CD4-positive, alpha-beta memory T cell (primary cell): ENCODE measurements at regions not wholly inside any gene's neighbourhood (a gene's known extent, or its start where the extent isn't known, plus 50 kb on each side); places are given as distances from the start of the nearest gene placed in this dataset.

Source experiments
- CTCF ChIA-PET: fragments of 350-600 bp; sonication (Branson Sonifier 250); formaldehyde crosslinking; loops from one replicate; lab custom pipeline; 2021; ENCODE audit warnings: inconsistent platforms; ENCODE audit not compliant: partially characterized antibody; lab: Charles Lee
- POLR2A ChIA-PET: fragments of 350-600 bp; sonication (Branson Sonifier 250); formaldehyde crosslinking; loops from one replicate; lab custom pipeline; 2021; ENCODE audit not compliant: partially characterized antibody; lab: Charles Lee
- DNase-seq, 5 donors: peaks; one replicate each; pipeline versions ENCODE4 v3.0.0 to v3.0.0-alpha.2; 2020 to 2022; ENCODE audit warnings: mixed read lengths in 1 of 5
- H3K27ac ChIP-seq: one replicate; pipeline ENCODE4 v1.7.0; 2013; ENCODE audit warnings: low read depth, low read length
- H3K27me3 ChIP-seq: 2 replicates; pipeline ENCODE4 v1.7.0; 2013; ENCODE audit warnings: mild to moderate bottlenecking, low read length, moderate library complexity; ENCODE audit not compliant: insufficient read depth
- H3K36me3 ChIP-seq: 2 replicates; pipeline ENCODE4 v1.7.0; 2013; ENCODE audit warnings: mild to moderate bottlenecking, low read length, moderate library complexity; ENCODE audit not compliant: insufficient read depth
- H3K4me1 ChIP-seq: 2 replicates; pipeline ENCODE4 v1.7.0; 2013; ENCODE audit warnings: mild to moderate bottlenecking, low read length, moderate library complexity; ENCODE audit not compliant: insufficient read depth
- H3K4me3 ChIP-seq, 2 donors: one replicate each; pipeline ENCODE4 v1.7.0; 2013; ENCODE audit warnings: low read length in 2 of 2, mild to moderate bottlenecking in 1 of 2
- H3K9me3 ChIP-seq, 2 donors: one replicate each; pipeline ENCODE4 v1.7.0; 2013; ENCODE audit warnings: low read length in 2 of 2, control low read depth in 1 of 2; ENCODE audit not compliant: control insufficient read depth in 1 of 2
- H3K27ac Mint-ChIP-seq, 7 donors: one replicate each; pipeline ENCODE4 v1.8.0; 2020 to 2021; ENCODE audit warnings: mixed read lengths in 7 of 7, mild to moderate bottlenecking in 6 of 7, inconsistent platforms in 3 of 7, moderate library complexity in 3 of 7
- H3K27me3 Mint-ChIP-seq, 2 donors: one replicate each; pipeline ENCODE4 v1.8.0; 2020 to 2021; ENCODE audit warnings: mixed read lengths in 2 of 2
- H3K36me3 Mint-ChIP-seq, 2 donors: one replicate each; pipeline ENCODE4 v1.8.0; 2020 to 2021; ENCODE audit warnings: mixed read lengths in 2 of 2, inconsistent platforms in 1 of 2, mild to moderate bottlenecking in 1 of 2
- H3K4me1 Mint-ChIP-seq, 4 donors: one replicate each; pipeline ENCODE4 v1.8.0; 2020 to 2021; ENCODE audit warnings: mixed read lengths in 4 of 4, mild to moderate bottlenecking in 1 of 4
- H3K4me3 Mint-ChIP-seq, 8 donors: one replicate each; pipeline ENCODE4 v1.8.0; 2020 to 2021; ENCODE audit warnings: mixed read lengths in 8 of 8, mild to moderate bottlenecking in 7 of 8, moderate library complexity in 6 of 8, inconsistent platforms in 3 of 8
- H3K9me3 Mint-ChIP-seq, 8 donors: one replicate each; pipeline ENCODE4 v1.8.0; 2020 to 2021; ENCODE audit warnings: mixed read lengths in 8 of 8, mild to moderate bottlenecking in 5 of 8, inconsistent platforms in 3 of 8, moderate library complexity in 1 of 8
- intact Hi-C: fragments of 100-400 bp; cut with micrococcal nuclease; formaldehyde crosslinking; loops from one replicate; pipeline ENCODE4 v1.15.1; 2023

- Histone ChIP-seq H3K4me3 (no peak overlapping the region), H3K9me3 (no peaks in the 10 kb centered on the region), H3K36me3 (no peaks in the 10 kb centered on the region), H3K27me3 (no peaks in the 10 kb centered on the region), H3K4me1 (no peaks in the 10 kb centered on the region), H3K27ac (no peak overlapping the region)
- no peaks in the 10 kb centered on the region for H3K27me3 Mint-ChIP-seq
- no peaks in the 10 kb centered on the region for H3K36me3 Mint-ChIP-seq
- no peak overlapping the region for H3K27ac Mint-ChIP-seq
- H3K4me3 Mint-ChIP-seq = no peak overlapping the region
- H3K9me3 Mint-ChIP-seq = peaks cover 0 to 18% (median 5%) of the 10 kb centered on the region in 8 donors
- ChIA-PET POLR2A (no interaction called here), CTCF (no interaction called here)
- no peak for DNase-seq
- intact Hi-C loops = no loop called here
- no peaks in the 10 kb centered on the region for H3K4me1 Mint-ChIP-seq
These were observed 317.2 kb downstream of the IRX1 start for GRCh38 chr5:3912790-3913189.

DNA sequence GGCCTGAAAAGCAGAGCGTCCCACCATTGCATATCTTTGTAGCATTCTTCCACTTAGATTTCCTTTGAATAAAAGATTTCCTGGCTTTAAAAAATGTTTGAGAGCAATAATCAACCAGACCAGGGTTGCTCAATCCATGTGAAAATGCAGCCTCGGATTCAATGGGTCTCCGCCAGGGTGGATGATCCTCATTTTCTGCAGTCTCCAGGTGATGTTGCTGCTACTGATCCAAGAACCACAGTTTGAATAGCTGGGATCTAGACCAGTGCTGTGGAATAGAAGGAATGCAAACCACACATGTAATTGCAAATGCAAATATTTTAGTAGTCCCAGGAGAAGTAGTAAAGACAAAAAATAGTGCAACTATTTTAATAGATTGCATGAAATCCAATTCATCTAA, 317.6 kb downstream of the IRX1 start:
- intact Hi-C loops = no loop called here
- H3K4me1 Mint-ChIP-seq = no peaks in the 10 kb centered on the region
- CTCF ChIA-PET = no interaction called here

GRCh38 chr5:3925022-3925421, 329.4 kb downstream of the IRX1 start:
- peaks cover 0 to 38% (median 14%) of the 10 kb centered on the region in 8 donors for H3K9me3 Mint-ChIP-seq
- ChIA-PET POLR2A (no interaction called here), CTCF (no interaction called here)
- Histone ChIP-seq H3K36me3 (no peaks in the 10 kb centered on the region), H3K4me1 (no peaks in the 10 kb centered on the region), H3K4me3 (no peak overlapping the region), H3K27me3 (no peaks in the 10 kb centered on the region), H3K27ac (no peak overlapping the region), H3K9me3 (peaks cover 0 to 7% of the 10 kb centered on the region in 2 donors)
- no peak for DNase-seq
- no peak overlapping the region for H3K27ac Mint-ChIP-seq
- H3K4me3 Mint-ChIP-seq = no peak overlapping the region
- intact Hi-C loops = no loop called here
- H3K27me3 Mint-ChIP-seq = no peaks in the 10 kb centered on the region
- no peaks in the 10 kb centered on the region for H3K4me1 Mint-ChIP-seq
- H3K36me3 Mint-ChIP-seq = no peaks in the 10 kb centered on the region

More for the DNA sequence above, 317.6 kb downstream of the IRX1 start:
- Mint-ChIP-seq H3K27me3 (no peaks in the 10 kb centered on the region), H3K4me3 (no peak overlapping the region), H3K9me3 (peaks cover 0 to 18% (median 5%) of the 10 kb centered on the region in 8 donors), H3K27ac (no peak overlapping the region), H3K36me3 (no peaks in the 10 kb centered on the region)
- H3K4me1 ChIP-seq = no peaks in the 10 kb centered on the region
- no peaks in the 10 kb centered on the region for H3K9me3 ChIP-seq
- no peaks in the 10 kb centered on the region for H3K27me3 ChIP-seq
- POLR2A ChIA-PET = no interaction called here
- H3K4me3 ChIP-seq = no peak overlapping the region
- no peak overlapping the region for H3K27ac ChIP-seq
- H3K36me3 ChIP-seq = no peaks in the 10 kb centered on the region
- DNase-seq = no peak

- Histone ChIP-seq H3K4me1 (no peaks in the 10 kb centered on the region), H3K27me3 (no peaks in the 10 kb centered on the region), H3K9me3 (peaks cover 0 to 7% of the 10 kb centered on the region in 2 donors), H3K4me3 (no peak overlapping the region), H3K27ac (no peak overlapping the region), H3K36me3 (no peaks in the 10 kb centered on the region)
- intact Hi-C loops = no loop called here
- CTCF ChIA-PET = no interaction called here
- no peaks in the 10 kb centered on the region for H3K4me1 Mint-ChIP-seq
- H3K4me3 Mint-ChIP-seq = no peak overlapping the region
- no peaks in the 10 kb centered on the region for H3K36me3 Mint-ChIP-seq
- DNase-seq = no peak
- no peaks in the 10 kb centered on the region for H3K27me3 Mint-ChIP-seq
- peaks cover 0 to 35% (median 14%) of the 10 kb centered on the region in 8 donors for H3K9me3 Mint-ChIP-seq
- H3K27ac Mint-ChIP-seq = no peak overlapping the region
- POLR2A ChIA-PET = no interaction called here
These were observed 330.3 kb downstream of the IRX1 start for GRCh38 chr5:3925935-3926334.

DNA sequence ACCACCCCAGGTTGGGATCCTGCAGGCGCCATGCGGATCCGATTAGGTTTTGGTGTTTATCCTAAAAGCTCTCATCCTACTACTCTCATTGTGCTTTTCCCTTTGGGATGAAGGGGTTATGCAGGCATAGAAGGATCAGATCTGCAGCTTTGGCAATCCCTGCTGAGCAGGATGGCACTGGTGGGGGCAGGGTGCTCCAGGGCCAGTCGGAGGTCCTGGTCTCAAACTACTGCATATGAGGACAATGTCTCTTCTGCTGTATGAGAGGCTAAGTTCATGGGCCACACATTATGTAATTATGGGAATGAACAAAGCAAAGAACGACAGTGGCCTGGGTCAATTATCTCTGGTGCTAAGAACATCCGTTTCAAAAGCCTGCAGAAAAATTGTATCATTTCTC, 334.2 kb downstream of the IRX1 start:
- H3K4me3 ChIP-seq = no peak overlapping the region
- Mint-ChIP-seq H3K27me3 (no peaks in the 10 kb centered on the region), H3K36me3 (no peaks in the 10 kb centered on the region), H3K4me3 (no peak overlapping the region), H3K27ac (no peak overlapping the region), H3K9me3 (peaks cover 0 to 35% (median 14%) of the 10 kb centered on the region in 8 donors), H3K4me1 (no peaks in the 10 kb centered on the region)
- ChIA-PET CTCF (no interaction called here), POLR2A (no interaction called here)
- H3K27me3 ChIP-seq = no peaks in the 10 kb centered on the region
- H3K4me1 ChIP-seq = no peaks in the 10 kb centered on the region
- no peak for DNase-seq
- H3K9me3 ChIP-seq = peaks cover 0 to 7% of the 10 kb centered on the region in 2 donors
- no peak overlapping the region for H3K27ac ChIP-seq
- no peaks in the 10 kb centered on the region for H3K36me3 ChIP-seq
- intact Hi-C loops = no loop called here

DNA sequence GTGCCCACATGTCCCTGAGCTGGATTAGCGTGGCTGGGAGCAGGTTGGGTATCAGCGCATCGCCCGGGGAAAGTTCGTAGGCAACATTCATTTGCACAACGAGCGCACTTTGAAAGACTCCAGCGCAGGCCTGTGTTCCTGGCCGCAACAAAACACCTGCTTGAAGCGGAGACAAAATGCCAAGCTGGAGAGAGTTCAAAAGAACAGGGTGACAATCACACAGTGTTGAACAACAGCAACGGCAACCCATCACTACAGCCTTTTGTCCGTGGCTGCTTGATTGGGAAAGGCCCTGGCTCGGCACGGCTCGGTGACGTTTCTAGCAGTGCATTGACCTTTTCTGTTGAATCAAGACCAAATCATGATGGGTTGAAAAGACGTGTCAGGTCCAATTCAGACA, 336.3 kb downstream of the IRX1 start:
- Mint-ChIP-seq H3K4me3 (no peak overlapping the region), H3K36me3 (no peaks in the 10 kb centered on the region), H3K4me1 (no peaks in the 10 kb centered on the region), H3K27ac (no peak overlapping the region), H3K9me3 (peaks cover 0 to 36% (median 13%) of the 10 kb centered on the region in 8 donors), H3K27me3 (no peaks in the 10 kb centered on the region)
- Histone ChIP-seq H3K4me3 (no peak overlapping the region), H3K27ac (no peak overlapping the region), H3K4me1 (no peaks in the 10 kb centered on the region), H3K9me3 (peaks cover 0 to 4% of the 10 kb centered on the region in 2 donors), H3K36me3 (no peaks in the 10 kb centered on the region), H3K27me3 (no peaks in the 10 kb centered on the region)
- intact Hi-C loops = no loop called here
- ChIA-PET POLR2A (no interaction called here), CTCF (no interaction called here)
- no peak for DNase-seq

DNA sequence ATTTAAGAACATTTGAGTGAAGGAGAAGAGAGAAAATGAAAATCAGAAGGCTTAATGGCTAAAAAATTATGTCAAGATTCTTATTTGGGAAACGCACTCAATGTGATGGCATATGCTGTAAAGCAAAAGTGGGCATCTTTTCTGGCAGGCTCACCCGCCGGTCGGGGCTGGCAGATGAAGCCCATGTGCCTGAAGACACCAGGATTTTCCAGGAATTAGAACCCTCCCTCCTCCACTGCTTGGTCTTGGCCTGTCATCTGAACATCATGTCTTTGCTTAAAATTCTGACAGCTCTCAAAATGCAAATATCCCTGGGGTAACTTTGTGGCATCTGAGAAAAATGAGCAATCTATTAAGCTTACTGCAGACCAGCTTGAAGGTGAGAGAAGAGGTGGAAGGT, 337.9 kb downstream of the IRX1 start:
- Mint-ChIP-seq H3K27me3 (no peaks in the 10 kb centered on the region), H3K27ac (no peak overlapping the region), H3K9me3 (peaks cover 0 to 33% (median 9%) of the 10 kb centered on the region in 8 donors), H3K36me3 (no peaks in the 10 kb centered on the region), H3K4me3 (no peak overlapping the region), H3K4me1 (no peaks in the 10 kb centered on the region)
- Histone ChIP-seq H3K4me3 (no peak overlapping the region), H3K36me3 (no peaks in the 10 kb centered on the region), H3K4me1 (no peaks in the 10 kb centered on the region), H3K27ac (no peak overlapping the region), H3K27me3 (no peaks in the 10 kb centered on the region), H3K9me3 (peaks cover 0 to 4% of the 10 kb centered on the region in 2 donors)
- DNase-seq = no peak
- intact Hi-C loops = no loop called here
- ChIA-PET CTCF (no interaction called here), POLR2A (no interaction called here)

GRCh38 chr5:3933966-3934365, 338.3 kb downstream of the IRX1 start:
- ChIA-PET POLR2A (no interaction called here), CTCF (no interaction called here)
- intact Hi-C loops = no loop called here
- Histone ChIP-seq H3K4me3 (no peak overlapping the region), H3K9me3 (peaks cover 0 to 4% of the 10 kb centered on the region in 2 donors), H3K27ac (no peak overlapping the region), H3K27me3 (no peaks in the 10 kb centered on the region), H3K36me3 (no peaks in the 10 kb centered on the region), H3K4me1 (no peaks in the 10 kb centered on the region)
- peaks cover 0 to 30% (median 9%) of the 10 kb centered on the region in 8 donors for H3K9me3 Mint-ChIP-seq
- no peak for DNase-seq
- no peaks in the 10 kb centered on the region for H3K36me3 Mint-ChIP-seq
- no peaks in the 10 kb centered on the region for H3K27me3 Mint-ChIP-seq
- H3K4me1 Mint-ChIP-seq = no peaks in the 10 kb centered on the region
- H3K4me3 Mint-ChIP-seq = no peak overlapping the region
- no peak overlapping the region for H3K27ac Mint-ChIP-seq
